Amniotic epithelial cell (primary cell): ENCODE measurements at regions not wholly inside any gene's neighbourhood (a gene's known extent, or its start where the extent isn't known, plus 50 kb on each side); places are given as distances from the start of the nearest gene placed in this dataset.
"Not testable (repeated sequence)": the region's sequence is repeated elsewhere in the genome, so short reads cannot be mapped to it uniquely, and the experiment has no call there.

Source experiments
- DNase-seq: peaks from one replicate; pipeline ENCODE4 v3.0.0-alpha.2; 2010; ENCODE audit warnings: low read depth

DNA sequence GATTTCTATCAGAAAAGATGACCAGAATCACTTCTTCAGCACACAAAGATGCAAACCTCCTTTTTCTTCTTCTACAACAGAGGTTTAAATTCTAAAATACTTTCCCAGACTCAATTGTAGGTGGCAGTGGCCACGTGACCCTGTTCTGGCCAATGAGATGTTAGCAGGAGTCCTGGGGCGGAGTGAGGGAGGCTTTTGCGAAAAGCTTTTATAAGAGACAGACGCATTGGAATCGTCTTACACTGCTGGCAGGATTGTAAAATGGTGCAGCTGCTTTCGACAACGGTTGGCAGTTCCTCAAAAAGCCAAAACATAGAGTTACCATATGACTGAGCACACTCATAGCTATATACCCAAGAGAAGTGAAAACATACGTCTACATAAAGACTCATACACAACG, 87.0 kb upstream of the MAGI3 start:
- no peak for DNase-seq

DNA sequence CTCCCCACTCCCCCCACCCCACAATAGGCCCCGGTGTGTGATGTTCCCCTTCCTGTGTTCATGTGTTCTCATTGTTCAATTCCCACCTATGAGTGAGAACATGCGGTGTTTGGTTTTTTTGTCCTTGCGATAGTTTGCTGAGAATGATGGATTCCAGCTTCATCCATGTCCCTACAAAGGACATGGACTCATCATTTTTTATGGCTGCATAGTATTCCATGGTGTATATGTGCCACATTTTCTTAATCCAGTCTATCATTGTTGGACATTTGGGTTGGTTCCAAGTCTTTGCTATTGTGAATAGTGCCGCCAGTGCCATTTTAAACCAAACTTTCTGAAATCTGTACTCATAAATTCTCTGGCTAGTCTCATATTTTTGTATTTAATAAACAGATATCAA, 85.3 kb upstream of the MAGI3 start:
- DNase-seq, result not testable (repeated sequence)

DNA sequence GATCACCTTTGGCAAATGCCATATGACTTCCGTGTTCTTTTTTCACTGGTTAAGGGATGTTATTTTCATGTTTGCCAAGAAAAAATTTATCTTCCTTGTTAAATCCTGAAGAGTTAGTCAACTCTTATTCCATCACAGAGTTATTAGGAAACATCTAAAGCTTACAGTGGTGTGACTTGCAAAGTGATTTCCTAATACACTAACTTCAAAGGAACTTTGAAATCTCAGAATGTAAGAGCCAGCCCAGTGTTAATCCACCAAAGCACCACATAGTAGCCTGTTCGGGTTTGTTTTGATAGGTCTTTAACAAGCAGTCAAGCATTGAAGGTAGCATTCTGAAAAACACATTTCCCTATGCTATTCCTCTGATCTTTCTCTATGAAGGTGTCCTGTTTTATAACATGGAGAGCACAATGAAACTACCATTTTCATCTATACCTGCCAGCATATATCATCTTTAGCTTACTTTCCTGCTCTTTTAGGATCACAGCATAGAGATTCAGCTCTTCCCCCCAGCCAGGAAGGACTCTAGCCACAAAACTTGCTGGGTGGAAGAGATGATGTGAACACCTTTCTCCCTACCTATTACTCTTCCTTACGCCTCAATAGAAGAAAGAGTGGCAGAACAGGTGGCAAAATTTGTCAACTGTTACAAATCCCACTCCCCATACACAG, 82.4 kb upstream of the MAGI3 start:
- peak; percentile 97 for DNase-seq

DNA sequence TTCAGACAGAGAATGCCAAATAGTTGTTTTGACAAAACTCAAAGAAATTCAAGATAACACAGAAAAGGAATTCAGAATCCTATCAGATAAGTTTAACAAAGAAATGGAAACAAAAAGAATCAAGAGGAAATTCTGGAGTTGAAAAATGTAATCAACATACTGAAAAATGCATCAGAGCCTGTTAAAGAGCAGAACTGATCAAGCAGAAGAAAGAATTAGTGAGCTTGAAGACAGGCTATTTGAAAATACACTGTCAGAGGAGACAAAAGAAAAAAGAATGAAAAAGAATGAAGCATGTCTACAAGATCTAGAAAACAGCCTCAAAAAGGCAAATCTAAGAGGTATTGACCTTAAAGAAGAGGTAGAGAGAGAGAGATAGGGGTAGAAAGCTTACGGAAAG, 77.7 kb upstream of the MAGI3 start:
- DNase-seq, result not testable (repeated sequence)

DNA sequence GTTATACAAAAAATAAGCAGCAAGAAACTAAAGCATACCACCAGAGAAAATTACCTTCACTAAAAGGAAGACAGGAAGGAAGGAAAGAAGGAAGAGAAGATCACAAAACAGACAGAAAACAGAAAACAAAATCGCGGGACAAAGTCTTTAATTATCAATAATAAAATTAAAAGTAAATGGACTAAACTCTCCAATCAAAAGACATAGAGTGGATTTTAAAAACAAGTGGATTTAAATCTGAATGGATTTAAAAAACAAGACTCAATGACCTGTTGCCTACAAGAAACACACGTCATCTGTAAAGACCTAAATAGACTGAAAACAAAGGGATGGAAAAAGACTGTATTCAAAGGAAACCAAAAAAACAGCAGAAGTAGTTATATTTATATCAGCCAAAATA, 75.7 kb upstream of the MAGI3 start:
- no peak for DNase-seq

DNA sequence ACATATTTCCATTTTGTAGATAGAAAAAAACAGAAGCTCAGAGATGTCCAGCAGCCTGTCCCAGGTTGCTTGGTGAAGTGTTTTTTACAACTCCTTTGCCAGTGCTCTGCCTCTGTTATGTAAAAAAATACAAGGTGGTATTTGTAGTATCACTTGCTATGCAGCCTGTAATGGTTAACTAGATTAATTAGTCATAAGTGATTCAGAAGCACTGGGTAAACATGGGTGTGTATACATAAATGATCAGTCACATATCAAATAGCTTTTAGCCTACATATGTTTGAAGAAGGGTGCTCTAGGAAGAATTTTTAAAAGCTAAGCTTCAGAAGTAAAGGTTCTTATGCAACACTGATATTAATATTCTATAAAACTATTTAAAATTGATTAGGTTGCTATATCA, 70.0 kb upstream of the MAGI3 start:
- no peak for DNase-seq

DNA sequence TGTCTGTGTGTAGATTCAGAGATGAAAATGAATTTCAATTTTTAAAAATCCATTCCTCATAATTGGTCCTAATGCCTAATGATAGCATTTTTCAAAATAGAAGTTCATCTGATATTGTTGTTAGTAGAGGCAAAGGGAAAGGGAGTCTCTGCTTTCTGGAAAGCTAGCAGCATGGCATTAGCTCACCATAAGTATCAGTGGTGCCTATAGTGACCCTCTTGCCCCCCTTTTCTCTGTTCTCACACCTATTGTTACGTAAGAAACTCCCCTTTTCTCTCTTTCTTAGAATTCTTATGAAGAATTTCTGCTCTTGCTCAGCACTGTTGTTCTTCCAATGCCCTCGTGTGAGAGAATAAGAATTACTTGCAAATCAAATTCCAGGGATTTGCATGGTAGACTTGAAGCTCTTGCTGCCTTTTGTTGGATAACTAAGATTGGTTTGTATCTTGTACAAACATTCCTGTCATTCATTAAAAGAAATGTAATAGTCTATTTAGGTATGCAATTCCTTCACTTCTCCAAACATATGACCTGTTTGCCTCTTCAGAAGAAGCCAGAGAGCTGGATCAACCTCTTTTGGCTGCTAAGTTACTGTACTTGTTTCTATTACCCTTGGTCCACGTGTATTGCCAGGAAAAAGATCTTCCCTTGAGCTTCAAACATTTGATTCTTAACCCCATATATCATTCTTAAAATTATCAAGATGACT, 69.2 kb upstream of the MAGI3 start:
- peak; percentile 29 for DNase-seq

DNA sequence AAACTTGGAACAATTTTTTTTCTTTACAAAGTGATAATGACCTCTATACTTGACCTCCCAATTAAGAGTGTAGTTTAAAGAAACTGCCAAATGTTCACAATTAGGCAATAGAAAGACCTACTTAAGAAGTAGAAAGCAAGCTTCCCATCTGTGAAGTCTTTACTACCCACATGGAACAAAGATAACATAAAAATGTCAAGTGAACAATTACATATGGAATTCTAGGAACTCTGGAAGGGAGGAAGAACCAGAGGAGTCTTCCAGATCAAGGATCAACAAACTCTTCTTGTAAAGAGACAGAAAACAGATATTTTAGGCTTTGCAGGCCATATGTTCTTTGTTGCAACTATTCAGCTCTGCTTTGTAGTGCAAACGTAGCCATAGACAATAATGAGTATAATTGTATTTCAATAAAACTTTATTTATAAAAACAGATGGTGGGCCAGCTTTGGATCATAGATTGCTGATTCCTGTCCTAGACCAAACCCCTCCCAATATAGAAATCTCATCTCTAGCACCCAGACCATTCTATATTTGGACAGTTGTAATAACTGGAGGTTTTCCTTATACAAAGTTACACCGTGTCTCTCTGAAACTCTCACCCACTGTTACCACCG, 68.4 kb upstream of the MAGI3 start:
- peak; percentile 65 for DNase-seq

DNA sequence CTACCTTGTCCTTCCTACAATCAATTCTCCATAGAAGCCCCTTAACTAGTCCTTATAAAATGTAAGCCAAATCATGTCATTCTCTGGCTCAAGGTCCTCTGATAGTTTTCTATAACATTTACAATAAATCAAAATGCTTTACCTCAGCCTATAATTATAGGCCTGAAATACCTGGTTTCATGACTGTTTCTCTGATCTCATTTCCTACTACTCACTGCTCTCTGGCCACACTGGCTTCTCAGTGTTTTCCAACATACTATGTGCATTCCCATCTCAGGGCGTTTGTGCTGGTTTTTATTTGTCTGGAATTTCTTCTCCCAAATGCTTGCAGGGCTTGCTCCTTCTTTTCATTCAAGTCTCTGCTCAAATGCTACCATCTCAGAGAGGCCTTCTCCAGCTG, 67.9 kb upstream of the MAGI3 start:
- no peak for DNase-seq

DNA sequence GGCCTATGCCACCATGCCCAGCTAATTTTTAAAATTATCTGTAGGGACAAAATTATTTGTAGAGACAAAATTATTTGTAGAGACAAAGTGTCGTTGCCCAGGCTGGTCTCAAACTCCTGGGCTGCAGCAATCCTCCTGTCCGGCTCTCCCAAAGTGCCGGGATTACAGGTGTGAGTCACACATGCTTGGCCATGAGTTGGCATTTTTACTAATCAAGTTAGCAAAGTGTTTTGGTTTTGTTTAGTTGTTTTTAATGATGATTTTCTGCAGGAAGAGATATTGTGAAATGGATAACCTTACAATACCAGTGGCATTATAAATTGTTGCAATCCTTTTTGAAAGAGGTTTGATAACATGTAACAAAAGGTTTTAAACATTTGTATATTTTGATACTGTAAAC, 65.3 kb upstream of the MAGI3 start:
- DNase-seq, result peak; percentile 68

DNA sequence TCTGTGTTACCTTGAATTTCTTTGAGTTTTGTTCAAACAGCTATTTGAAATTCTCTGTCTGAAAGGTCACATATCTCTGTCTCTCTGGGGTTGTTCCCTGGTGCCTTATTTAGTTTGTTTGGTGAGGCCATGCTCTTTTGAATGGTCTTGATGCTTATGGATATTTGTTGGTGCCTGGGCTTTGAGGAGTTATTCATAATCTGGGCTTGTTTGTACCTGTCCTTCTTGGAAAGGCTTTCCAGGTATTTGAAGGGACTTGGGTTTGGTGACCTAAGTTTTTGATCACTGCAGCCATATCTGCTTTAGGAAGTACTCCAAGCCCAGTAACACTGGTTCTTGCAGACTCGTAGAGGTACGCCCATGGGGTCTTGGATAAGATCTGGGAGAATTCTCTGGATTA, 63.3 kb upstream of the MAGI3 start:
- no peak for DNase-seq

DNA sequence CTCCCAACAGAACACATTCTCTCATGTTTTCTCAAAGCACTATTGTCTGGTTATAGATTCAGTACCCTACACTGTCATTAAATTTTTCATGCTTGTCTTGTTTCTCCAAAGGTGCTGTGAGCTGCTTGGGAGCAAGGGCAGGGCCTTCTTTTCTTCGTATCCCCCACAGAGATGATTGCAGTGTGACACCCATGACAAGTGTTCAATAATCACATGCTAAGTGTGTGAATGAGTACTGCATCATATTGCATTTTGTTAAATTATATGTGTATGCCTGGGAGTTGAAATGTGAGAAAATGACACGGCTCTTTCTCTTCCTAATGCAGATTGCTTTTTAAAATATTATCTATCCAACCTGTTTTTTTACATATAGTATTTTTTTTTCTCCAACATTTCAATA, 57.3 kb upstream of the MAGI3 start:
- DNase-seq, result no peak

DNA sequence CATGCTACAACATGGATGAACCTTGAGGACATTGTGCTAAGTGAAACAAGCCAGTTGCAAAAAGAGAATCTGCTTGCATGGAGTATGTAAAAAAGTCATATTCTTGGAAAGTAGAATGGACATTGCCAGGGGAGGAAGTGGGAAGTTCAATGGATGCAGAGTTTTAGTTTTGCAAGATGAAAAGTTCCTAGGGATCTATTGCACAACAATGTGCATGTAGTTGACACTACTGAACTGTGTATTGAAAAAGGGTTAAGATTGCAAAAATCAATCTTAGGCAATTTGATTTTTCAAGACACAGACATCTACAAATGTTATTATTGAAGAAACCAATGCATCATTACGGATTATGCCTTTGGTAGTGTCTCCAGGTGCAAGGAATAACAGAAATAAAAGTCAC, 50.3 kb upstream of the MAGI3 start:
- no peak for DNase-seq
